ENCODE measurements at regions not wholly inside any gene's neighbourhood (a gene's known extent, or its start where the extent isn't known, plus 50 kb on each side); places are given as distances from the start of the nearest gene placed in this dataset.

DNA sequence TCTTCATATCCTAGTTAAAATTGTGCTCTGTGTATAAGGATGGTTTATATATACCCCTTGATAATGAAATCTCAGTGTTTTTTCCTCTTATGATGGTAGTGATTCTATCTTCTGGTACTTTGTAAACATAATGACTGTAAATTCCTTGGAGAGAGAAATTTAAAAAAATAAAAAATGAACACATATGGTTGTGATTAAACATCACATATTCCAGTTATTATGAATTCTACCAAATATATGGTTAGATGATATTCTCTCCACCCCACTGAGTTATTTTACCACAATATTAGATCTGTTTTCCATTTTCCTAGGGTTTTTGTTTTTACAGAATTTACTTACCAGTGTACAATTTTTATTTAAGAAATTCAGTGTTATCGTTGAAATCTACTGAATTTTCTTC, 481.9 kb upstream of the NOVA1 start:
- no peaks in the 10 kb centered on the region for H3K9me3 ChIP-seq (ENCODE audit: control insufficient read depth, insufficient read depth, low read length)
- H3K4me3 ChIP-seq (ENCODE audit: low read depth, low read length): no peak overlapping the region
- no peaks in the 10 kb centered on the region for H3K36me3 ChIP-seq (ENCODE audit: control insufficient read depth, insufficient read depth, low read length)
- no peak overlapping the region for H3K27ac ChIP-seq (ENCODE audit: low read depth, low read length)
- no peaks in the 10 kb centered on the region for H3K4me1 ChIP-seq (ENCODE audit: control insufficient read depth, insufficient read depth, low read length)
- H3K27me3 ChIP-seq (ENCODE audit: control insufficient read depth, insufficient read depth, low read length): no peaks in the 10 kb centered on the region
- no peak overlapping the region for H3K9ac ChIP-seq (ENCODE audit: low read depth, low read length)

DNA sequence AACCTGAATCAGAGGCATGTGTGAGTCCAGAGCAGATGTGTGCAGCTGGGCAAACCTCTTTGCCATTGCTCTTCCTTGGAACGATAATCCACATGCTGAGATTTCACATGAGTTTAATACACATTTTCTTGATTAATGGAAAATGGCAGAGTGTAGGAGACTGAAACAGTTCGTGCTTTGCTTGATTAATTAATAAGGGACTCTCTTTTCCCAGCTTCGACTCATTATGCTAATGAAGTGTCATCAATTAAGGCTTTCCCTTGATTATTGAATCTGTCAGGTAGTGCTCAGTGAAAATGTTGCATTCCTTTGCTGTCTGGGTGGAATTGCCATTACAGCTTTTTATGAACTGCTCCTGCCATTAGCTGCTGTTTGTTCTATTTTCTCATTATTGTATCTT, 487.7 kb upstream of the NOVA1 start:
- no peaks in the 10 kb centered on the region for H3K27me3 ChIP-seq (ENCODE audit: control insufficient read depth, insufficient read depth, low read length)
- no peaks in the 10 kb centered on the region for H3K9me3 ChIP-seq (ENCODE audit: control insufficient read depth, insufficient read depth, low read length)
- H3K36me3 ChIP-seq (ENCODE audit: control insufficient read depth, insufficient read depth, low read length): no peaks in the 10 kb centered on the region
- no peak overlapping the region for H3K4me3 ChIP-seq (ENCODE audit: low read depth, low read length)
- H3K4me1 ChIP-seq (ENCODE audit: control insufficient read depth, insufficient read depth, low read length): no peaks in the 10 kb centered on the region
- H3K9ac ChIP-seq (ENCODE audit: low read depth, low read length): no peak overlapping the region
- no peak overlapping the region for H3K27ac ChIP-seq (ENCODE audit: low read depth, low read length)

DNA sequence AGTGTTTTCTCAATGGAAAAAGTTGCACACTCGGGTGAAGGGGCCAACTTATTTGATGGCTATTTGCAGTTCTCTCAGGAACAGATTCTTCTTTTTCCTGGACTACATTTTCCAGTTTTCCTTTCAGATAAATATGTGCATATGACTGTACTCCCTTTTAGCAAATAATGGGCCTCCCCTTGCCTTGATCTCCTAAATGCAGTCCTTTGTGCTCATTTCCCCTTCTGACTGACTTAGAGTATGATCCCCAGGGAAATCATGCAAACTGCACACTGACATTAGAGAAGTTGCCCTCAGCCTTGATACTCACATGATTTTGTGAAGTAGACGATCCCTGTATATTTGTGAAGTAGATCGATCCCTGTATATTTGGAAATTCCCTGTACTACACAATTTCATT, 492.9 kb upstream of the NOVA1 start:
- no peak overlapping the region for H3K27ac ChIP-seq (ENCODE audit: low read depth, low read length)
- no peaks in the 10 kb centered on the region for H3K9me3 ChIP-seq (ENCODE audit: control insufficient read depth, insufficient read depth, low read length)
- no peaks in the 10 kb centered on the region for H3K27me3 ChIP-seq (ENCODE audit: control insufficient read depth, insufficient read depth, low read length)
- no peak overlapping the region for H3K4me3 ChIP-seq (ENCODE audit: low read depth, low read length)
- H3K4me1 ChIP-seq (ENCODE audit: control insufficient read depth, insufficient read depth, low read length): no peaks in the 10 kb centered on the region
- no peak overlapping the region for H3K9ac ChIP-seq (ENCODE audit: low read depth, low read length)
- H3K36me3 ChIP-seq (ENCODE audit: control insufficient read depth, insufficient read depth, low read length): no peaks in the 10 kb centered on the region

- H3K27me3 ChIP-seq (ENCODE audit: control insufficient read depth, insufficient read depth, low read length): no peaks in the 10 kb centered on the region
- H3K27ac ChIP-seq (ENCODE audit: low read depth, low read length): no peak overlapping the region
- H3K36me3 ChIP-seq (ENCODE audit: control insufficient read depth, insufficient read depth, low read length): no peaks in the 10 kb centered on the region
- no peaks in the 10 kb centered on the region for H3K4me1 ChIP-seq (ENCODE audit: control insufficient read depth, insufficient read depth, low read length)
- no peaks in the 10 kb centered on the region for H3K9me3 ChIP-seq (ENCODE audit: control insufficient read depth, insufficient read depth, low read length)
- H3K4me3 ChIP-seq (ENCODE audit: low read depth, low read length): no peak overlapping the region
- no peak overlapping the region for H3K9ac ChIP-seq (ENCODE audit: low read depth, low read length)
Measured at GRCh38 chr14:27091973-27092372, 494.1 kb upstream of the NOVA1 start.

DNA sequence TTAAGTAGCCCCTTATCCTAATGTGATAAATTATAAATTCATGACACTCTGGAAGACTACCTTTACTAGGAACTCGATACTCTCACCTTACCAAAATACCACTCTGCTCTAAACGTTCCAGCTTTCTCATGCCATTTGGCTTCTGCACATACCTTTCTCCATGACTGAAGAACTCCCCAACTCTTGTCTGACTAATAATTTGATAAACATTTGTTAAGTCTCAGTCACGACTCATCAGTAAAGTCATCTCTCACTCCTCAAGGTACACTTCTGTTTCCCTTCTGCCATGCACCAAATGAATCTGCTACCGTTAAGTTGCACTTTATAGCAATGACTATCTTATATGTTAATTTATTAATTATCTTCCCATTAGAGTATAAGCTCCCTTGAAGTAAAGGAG, 498.3 kb upstream of the NOVA1 start:
- Histone ChIP-seq H3K4me1 (ENCODE audit: control insufficient read depth, insufficient read depth, low read length) (no peaks in the 10 kb centered on the region), H3K27ac (ENCODE audit: low read depth, low read length) (no peak overlapping the region), H3K4me3 (ENCODE audit: low read depth, low read length) (no peak overlapping the region), H3K27me3 (ENCODE audit: control insufficient read depth, insufficient read depth, low read length) (no peaks in the 10 kb centered on the region), H3K9me3 (ENCODE audit: control insufficient read depth, insufficient read depth, low read length) (no peaks in the 10 kb centered on the region), H3K36me3 (ENCODE audit: control insufficient read depth, insufficient read depth, low read length) (no peaks in the 10 kb centered on the region), H3K9ac (ENCODE audit: low read depth, low read length) (no peak overlapping the region)

- H3K27ac ChIP-seq (ENCODE audit: low read depth, low read length): no peak overlapping the region
- no peaks in the 10 kb centered on the region for H3K27me3 ChIP-seq (ENCODE audit: control insufficient read depth, insufficient read depth, low read length)
- no peak overlapping the region for H3K9ac ChIP-seq (ENCODE audit: low read depth, low read length)
- H3K9me3 ChIP-seq (ENCODE audit: control insufficient read depth, insufficient read depth, low read length): no peaks in the 10 kb centered on the region
- H3K4me3 ChIP-seq (ENCODE audit: low read depth, low read length): no peak overlapping the region
- no peaks in the 10 kb centered on the region for H3K4me1 ChIP-seq (ENCODE audit: control insufficient read depth, insufficient read depth, low read length)
- H3K36me3 ChIP-seq (ENCODE audit: control insufficient read depth, insufficient read depth, low read length): no peaks in the 10 kb centered on the region
Measured at GRCh38 chr14:27098451-27098850, 500.6 kb upstream of the NOVA1 start.

DNA sequence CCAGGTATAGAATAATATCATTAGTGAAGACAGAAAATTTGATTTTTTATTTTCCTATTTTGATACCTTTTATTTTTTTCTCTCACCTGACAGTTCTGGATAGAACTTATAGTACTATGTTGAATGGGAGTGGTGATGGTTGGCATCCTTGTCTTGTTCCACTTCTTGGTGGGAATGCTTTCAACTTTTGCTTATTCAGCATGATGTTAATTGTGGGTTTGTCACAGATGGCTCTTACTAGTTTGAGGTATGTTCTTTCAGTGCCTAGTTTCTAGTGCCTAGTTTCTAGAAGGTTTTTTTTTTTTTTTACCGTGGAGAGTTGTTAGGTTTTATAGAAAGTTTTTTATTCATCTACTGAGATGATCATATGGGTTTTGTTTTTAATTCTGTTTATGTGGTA, 516.3 kb upstream of the NOVA1 start:
- H3K4me1 ChIP-seq (ENCODE audit: control insufficient read depth, insufficient read depth, low read length): no peaks in the 10 kb centered on the region
- no peak overlapping the region for H3K4me3 ChIP-seq (ENCODE audit: low read depth, low read length)
- no peaks in the 10 kb centered on the region for H3K9me3 ChIP-seq (ENCODE audit: control insufficient read depth, insufficient read depth, low read length)
- no peak overlapping the region for H3K9ac ChIP-seq (ENCODE audit: low read depth, low read length)
- H3K27ac ChIP-seq (ENCODE audit: low read depth, low read length): no peak overlapping the region
- no peaks in the 10 kb centered on the region for H3K27me3 ChIP-seq (ENCODE audit: control insufficient read depth, insufficient read depth, low read length)
- H3K36me3 ChIP-seq (ENCODE audit: control insufficient read depth, insufficient read depth, low read length): no peaks in the 10 kb centered on the region

- no peak overlapping the region for H3K4me3 ChIP-seq (ENCODE audit: low read depth, low read length)
- no peak overlapping the region for H3K9ac ChIP-seq (ENCODE audit: low read depth, low read length)
- peaks cover 10% of the 10 kb centered on the region for H3K9me3 ChIP-seq (ENCODE audit: control insufficient read depth, insufficient read depth, low read length)
- no peaks in the 10 kb centered on the region for H3K4me1 ChIP-seq (ENCODE audit: control insufficient read depth, insufficient read depth, low read length)
- no peaks in the 10 kb centered on the region for H3K27me3 ChIP-seq (ENCODE audit: control insufficient read depth, insufficient read depth, low read length)
- no peaks in the 10 kb centered on the region for H3K36me3 ChIP-seq (ENCODE audit: control insufficient read depth, insufficient read depth, low read length)
- no peak overlapping the region for H3K27ac ChIP-seq (ENCODE audit: low read depth, low read length)
Measured at GRCh38 chr14:27123162-27123561, 525.3 kb upstream of the NOVA1 start.

DNA sequence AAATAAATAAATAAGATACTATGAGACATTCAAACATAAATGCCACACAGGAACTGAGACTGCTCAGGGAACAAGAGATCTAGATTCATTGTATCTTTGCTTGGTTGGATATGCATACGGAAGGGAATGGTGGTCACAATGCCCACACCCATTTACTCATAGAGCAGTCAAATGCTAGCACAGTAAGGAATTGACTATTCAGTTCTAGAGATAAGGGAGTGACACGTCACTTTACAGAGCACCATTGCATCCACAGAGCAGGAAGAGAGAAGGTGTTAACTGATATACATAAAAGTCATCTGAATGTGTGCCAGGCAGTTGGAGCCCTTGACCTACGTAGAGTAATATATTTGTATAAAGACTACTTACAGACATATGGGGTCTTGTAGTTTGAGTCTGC, 530.0 kb upstream of the NOVA1 start:
- Histone ChIP-seq H3K27me3 (ENCODE audit: control insufficient read depth, insufficient read depth, low read length) (no peaks in the 10 kb centered on the region), H3K27ac (ENCODE audit: low read depth, low read length) (no peak overlapping the region), H3K4me1 (ENCODE audit: control insufficient read depth, insufficient read depth, low read length) (no peaks in the 10 kb centered on the region), H3K36me3 (ENCODE audit: control insufficient read depth, insufficient read depth, low read length) (no peaks in the 10 kb centered on the region), H3K9me3 (ENCODE audit: control insufficient read depth, insufficient read depth, low read length) (0 out of 2 replicates have a peak, but pooled peaks cover 5% of the 10 kb centered on the region), H3K9ac (ENCODE audit: low read depth, low read length) (no peak overlapping the region), H3K4me3 (ENCODE audit: low read depth, low read length) (no peak overlapping the region)

GRCh38 chr14:27134200-27134599, 536.4 kb upstream of the NOVA1 start:
- Histone ChIP-seq H3K9ac (ENCODE audit: low read depth, low read length) (no peak overlapping the region), H3K27me3 (ENCODE audit: control insufficient read depth, insufficient read depth, low read length) (no peaks in the 10 kb centered on the region), H3K36me3 (ENCODE audit: control insufficient read depth, insufficient read depth, low read length) (no peaks in the 10 kb centered on the region), H3K9me3 (ENCODE audit: control insufficient read depth, insufficient read depth, low read length) (no peaks in the 10 kb centered on the region), H3K4me3 (ENCODE audit: low read depth, low read length) (no peak overlapping the region), H3K4me1 (ENCODE audit: control insufficient read depth, insufficient read depth, low read length) (no peaks in the 10 kb centered on the region), H3K27ac (ENCODE audit: low read depth, low read length) (no peak overlapping the region)

DNA sequence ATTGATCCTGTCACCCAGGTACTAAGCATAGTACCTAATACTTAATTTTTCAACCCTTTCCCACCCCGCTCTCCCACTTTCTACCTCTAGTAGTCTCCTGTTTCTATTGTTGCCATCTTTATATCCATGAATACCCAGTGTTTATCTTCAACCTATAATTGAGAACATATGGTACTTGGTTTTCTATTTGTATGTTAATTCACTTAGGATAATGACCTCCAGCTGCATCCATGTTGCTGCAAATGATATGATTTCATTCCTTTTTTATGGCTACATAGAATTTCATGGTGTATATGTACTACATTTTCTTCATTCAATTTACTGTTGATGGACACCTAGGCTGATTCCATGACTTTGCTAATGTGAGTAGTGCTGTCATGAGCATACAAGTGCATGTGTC, 547.3 kb upstream of the NOVA1 start:
- Histone ChIP-seq H3K9me3 (ENCODE audit: control insufficient read depth, insufficient read depth, low read length) (no peaks in the 10 kb centered on the region), H3K27ac (ENCODE audit: low read depth, low read length) (no peak overlapping the region), H3K36me3 (ENCODE audit: control insufficient read depth, insufficient read depth, low read length) (no peaks in the 10 kb centered on the region), H3K4me3 (ENCODE audit: low read depth, low read length) (no peak overlapping the region), H3K27me3 (ENCODE audit: control insufficient read depth, insufficient read depth, low read length) (no peaks in the 10 kb centered on the region), H3K4me1 (ENCODE audit: control insufficient read depth, insufficient read depth, low read length) (no peaks in the 10 kb centered on the region), H3K9ac (ENCODE audit: low read depth, low read length) (no peak overlapping the region)

GRCh38 chr14:27148143-27148542, 550.3 kb upstream of the NOVA1 start:
- Histone ChIP-seq H3K4me1 (ENCODE audit: control insufficient read depth, insufficient read depth, low read length) (no peaks in the 10 kb centered on the region), H3K9ac (ENCODE audit: low read depth, low read length) (no peak overlapping the region), H3K27me3 (ENCODE audit: control insufficient read depth, insufficient read depth, low read length) (no peaks in the 10 kb centered on the region), H3K27ac (ENCODE audit: low read depth, low read length) (no peak overlapping the region), H3K36me3 (ENCODE audit: control insufficient read depth, insufficient read depth, low read length) (no peaks in the 10 kb centered on the region), H3K4me3 (ENCODE audit: low read depth, low read length) (no peak overlapping the region), H3K9me3 (ENCODE audit: control insufficient read depth, insufficient read depth, low read length) (no peaks in the 10 kb centered on the region)
